Stimulated activated naive CD8-positive, alpha-beta T cell treated with anti-CD3 and anti-CD28 coated beads, Interleukin-15, Interleukin-2, amounts not matched to agents 100 U/mL and 50 U/mL, for 24 hours (primary cell): ENCODE measurements at regions not wholly inside any gene's neighbourhood (a gene's known extent, or its start where the extent isn't known, plus 50 kb on each side); places are given as distances from the start of the nearest gene placed in this dataset.
A peak's percentile ranks its signal among the peaks of the same experiment; 100 is the strongest.
"Not testable (repeated sequence)": the region's sequence is repeated elsewhere in the genome, so short reads cannot be mapped to it uniquely, and the experiment has no call there.

Experiments used
- ATAC-seq: fragments of 150-1000 bp; cut with Tn5 transposase; one replicate; pipeline ENCODE4 v1.10.0; 2021
- DNase-seq: peaks from one replicate; pipeline ENCODE4 v3.0.0; 2021

DNA sequence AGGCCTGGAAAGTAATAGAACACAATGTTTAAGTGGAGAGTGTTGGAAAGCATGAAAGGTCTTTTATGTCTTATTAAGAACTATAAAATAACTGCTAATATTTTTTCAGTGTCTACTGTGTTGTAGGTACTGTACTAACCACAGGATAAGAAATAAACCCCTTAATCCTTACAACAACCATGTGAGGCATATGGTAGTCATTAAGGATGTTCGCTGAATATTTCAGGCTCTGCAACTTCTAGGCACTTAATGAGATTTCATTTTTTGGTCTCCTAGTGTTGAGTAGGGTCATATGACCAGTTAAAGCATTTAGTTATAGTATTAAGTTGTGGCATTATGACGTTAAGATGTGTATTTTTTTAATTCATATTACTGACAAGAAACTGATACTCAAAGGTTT, 346.6 kb upstream of the KCNH7 start:
- no peak for ATAC-seq

GRCh38 chr2:163182764-163183354, 344.3 kb upstream of the KCNH7 start:
- DNase-seq, result no peak
- ATAC-seq, result no peak

More for the DNA sequence above, 346.6 kb upstream of the KCNH7 start:
- no peak for DNase-seq

DNA sequence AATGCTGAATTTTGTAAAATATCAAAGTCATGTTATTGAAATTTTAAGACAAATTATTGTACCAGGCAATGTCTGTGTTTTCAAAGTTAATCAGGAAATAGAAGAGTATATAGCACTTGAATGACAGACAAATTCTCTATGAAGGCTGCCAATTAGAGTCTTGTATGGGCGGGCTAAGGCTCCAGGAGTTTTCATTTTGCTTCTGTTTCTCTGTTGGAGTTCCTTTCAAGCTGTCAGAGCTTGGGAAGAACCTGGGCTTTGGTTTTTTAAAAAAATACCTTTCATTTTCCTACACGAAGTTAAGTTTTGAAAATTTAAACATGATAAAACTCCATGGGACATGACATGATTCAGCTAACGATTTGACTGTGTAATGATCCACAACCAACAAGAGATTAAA, 339.0 kb upstream of the KCNH7 start:
- ATAC-seq, result no peak

GRCh38 chr2:163175294-163175693, 336.7 kb upstream of the KCNH7 start:
- no peak for ATAC-seq
- no peak for DNase-seq

More for the DNA sequence above, 339.0 kb upstream of the KCNH7 start:
- no peak for DNase-seq

DNA sequence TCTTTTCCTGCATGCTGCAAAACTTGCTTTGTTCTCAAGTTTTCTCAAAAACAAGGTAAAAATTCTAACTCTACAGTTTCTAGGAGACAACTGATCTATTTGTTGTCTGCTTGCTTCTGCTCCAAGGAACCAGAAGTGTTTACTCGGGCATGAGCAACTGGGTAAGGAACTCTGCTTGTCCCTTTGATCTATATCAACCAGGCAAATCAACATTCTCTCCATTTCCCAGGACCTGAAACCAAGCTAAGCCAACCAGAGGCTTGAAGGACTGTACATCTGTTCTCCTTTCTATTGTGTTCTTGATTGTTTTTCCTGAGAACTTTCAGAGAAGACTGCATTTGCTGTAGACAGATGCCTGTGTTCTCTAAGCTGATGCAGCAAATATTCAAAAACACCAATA, 335.0 kb upstream of the KCNH7 start:
- no peak for DNase-seq
- ATAC-seq, result no peak

- DNase-seq (no peak), ATAC-seq (no peak)
These were observed 333.4 kb upstream of the KCNH7 start for GRCh38 chr2:163171786-163172530.

DNA sequence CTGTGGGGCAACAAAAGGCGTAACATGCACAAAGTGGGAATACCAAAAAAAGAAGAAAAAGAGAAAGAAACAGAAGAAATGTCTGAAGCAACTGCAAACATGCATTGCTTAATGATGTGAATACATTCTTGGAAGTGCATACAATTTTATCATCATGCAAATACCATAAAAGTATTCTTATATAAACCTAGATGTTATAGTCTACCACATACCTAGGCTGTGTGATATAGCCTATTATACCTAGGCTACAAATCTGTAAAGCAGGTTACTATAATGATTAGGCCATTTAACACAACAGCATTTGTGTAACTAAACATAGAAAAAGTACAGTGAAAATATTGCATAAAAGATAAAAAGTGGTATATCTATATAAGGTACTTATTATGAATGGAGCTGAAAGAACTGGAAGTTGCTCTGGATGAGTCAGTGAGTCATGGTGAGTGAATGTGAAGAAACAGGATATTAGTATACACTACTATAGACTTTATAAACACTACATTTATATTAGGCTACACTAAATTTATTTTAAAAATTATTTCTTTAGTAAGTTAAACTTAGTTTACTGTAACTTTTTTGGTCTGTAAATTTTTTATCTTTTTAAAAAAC, 319.4 kb upstream of the KCNH7 start:
- ATAC-seq, result no peak
- no peak for DNase-seq

GRCh38 chr2:163157411-163157810, 318.8 kb upstream of the KCNH7 start:
- DNase-seq (no peak), ATAC-seq (no peak)

GRCh38 chr2:163155925-163156324, 317.4 kb upstream of the KCNH7 start:
- DNase-seq, result no peak
- no peak for ATAC-seq

DNA sequence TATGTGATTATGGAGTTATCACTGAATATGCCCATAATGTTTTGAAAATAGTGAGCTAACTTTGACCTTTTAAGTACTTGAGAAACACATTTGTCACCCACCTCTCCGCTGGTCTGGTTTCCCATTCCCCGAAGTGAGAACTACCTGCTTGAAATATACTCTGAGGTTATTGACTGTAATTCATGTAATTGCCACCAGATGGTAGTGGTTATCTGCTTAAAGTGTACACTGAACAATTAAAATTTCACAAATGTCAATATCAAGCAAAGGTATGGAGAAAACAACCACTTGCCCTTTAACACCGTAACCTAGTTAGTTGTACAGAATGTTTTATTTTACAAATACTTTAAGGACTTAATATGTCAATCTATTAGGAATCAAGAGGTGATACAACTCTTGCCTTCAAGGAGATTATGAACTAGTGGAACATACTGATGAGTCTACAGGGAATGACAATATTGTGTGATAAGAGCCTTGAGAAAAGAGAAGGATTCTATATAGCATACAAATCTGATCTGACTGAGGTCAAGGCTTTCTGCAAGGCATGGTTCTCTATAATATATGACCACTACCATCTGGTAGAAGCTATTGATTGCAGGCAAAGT, 316.8 kb upstream of the KCNH7 start:
- DNase-seq (no peak), ATAC-seq (peak; percentile 49)

DNA sequence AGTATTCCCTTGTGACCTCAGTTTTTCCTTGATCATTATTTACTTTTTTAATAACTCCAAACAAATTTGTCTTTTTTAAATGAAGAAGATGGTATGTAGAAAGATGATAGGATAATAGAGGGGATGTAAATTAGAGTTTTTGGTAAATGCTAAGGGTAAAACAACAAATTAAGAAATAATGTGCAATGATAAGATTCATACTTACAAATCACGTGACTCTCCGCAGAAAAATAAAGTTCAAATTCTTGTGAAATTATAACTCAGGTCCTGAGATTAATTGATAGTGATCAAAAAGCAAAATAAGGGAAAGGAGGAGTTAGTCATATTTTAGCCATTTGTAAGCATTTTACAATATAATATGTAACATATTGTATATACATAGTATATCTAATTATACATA, 304.1 kb upstream of the KCNH7 start:
- DNase-seq (no peak), ATAC-seq (no peak)

DNA sequence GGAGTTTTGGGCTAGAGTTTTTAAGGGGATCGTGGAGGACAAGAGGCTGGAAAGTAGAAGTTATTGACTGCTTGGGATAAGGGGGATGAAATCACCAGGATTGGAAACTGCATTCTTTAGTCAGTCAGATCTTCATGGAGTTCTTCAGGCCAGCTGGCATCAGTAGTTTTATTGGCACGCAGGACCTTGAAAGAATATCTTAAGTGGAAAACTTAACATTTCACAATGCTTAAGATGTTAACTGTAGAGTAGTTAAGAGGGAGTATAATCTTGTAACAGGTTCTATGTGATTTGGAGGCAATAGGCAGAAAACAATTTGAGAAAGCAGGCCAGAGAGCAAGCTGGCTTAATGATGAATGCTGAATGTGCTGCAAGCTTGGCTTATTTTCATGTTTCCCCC, 300.4 kb upstream of the KCNH7 start:
- no peak for ATAC-seq
- no peak for DNase-seq

GRCh38 chr2:163135256-163135655, 296.7 kb upstream of the KCNH7 start:
- no peak for ATAC-seq
- no peak for DNase-seq

- DNase-seq (no peak), ATAC-seq (no peak)
These were observed 295.0 kb upstream of the KCNH7 start for GRCh38 chr2:163133602-163134001.

DNA sequence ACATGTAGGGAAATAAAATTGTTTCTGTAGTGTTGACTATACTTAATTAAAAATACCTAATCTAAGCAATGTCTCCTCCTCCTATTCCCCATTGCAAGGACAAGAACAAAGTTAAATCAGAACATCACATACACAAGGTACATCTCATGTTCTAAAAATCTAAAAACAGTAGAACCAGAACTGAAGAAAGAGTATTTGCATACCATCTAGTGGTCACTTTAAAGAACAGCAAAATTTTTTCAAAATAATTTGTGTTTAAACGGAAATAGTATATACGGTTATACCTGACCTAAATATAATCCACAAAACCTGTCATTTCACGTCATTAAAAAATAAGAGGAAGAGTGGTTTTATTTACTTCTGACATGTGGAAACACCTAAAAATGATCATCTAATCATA, 294.3 kb upstream of the KCNH7 start:
- DNase-seq (no peak), ATAC-seq (no peak)

GRCh38 chr2:163132207-163132606, 293.6 kb upstream of the KCNH7 start:
- not testable (repeated sequence) for DNase-seq

GRCh38 chr2:163123526-163123925, 285.0 kb upstream of the KCNH7 start:
- ATAC-seq (no peak), DNase-seq (no peak)

More at GRCh38 chr2:163132207-163132606, 293.6 kb upstream of the KCNH7 start:
- ATAC-seq, result not testable (repeated sequence)

DNA sequence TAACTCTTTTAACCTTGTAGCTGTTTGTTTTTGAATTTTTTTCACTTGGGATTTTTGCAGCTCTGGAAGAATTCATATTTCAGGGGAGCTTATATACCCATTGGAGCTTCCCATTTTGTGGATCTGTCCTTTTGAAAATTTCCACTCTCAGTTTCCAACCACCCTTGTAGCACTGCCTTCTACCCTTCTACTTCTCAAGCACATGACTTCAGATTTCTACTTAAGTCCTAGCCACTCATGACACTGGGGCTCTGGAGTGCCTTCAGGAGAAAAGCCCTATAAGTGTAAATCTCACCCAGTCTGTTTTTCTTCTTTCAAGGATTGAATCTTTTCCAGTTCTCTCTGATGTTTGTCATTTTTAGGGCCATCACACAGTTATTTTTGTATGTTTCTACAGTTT, 283.7 kb upstream of the KCNH7 start:
- DNase-seq, result no peak
- ATAC-seq, result no peak

- DNase-seq (no peak), ATAC-seq (no peak)
These were observed 282.9 kb upstream of the KCNH7 start for GRCh38 chr2:163121483-163121882.

- DNase-seq, result no peak
- ATAC-seq, result no peak
These were observed 281.4 kb upstream of the KCNH7 start for GRCh38 chr2:163119966-163120365.

DNA sequence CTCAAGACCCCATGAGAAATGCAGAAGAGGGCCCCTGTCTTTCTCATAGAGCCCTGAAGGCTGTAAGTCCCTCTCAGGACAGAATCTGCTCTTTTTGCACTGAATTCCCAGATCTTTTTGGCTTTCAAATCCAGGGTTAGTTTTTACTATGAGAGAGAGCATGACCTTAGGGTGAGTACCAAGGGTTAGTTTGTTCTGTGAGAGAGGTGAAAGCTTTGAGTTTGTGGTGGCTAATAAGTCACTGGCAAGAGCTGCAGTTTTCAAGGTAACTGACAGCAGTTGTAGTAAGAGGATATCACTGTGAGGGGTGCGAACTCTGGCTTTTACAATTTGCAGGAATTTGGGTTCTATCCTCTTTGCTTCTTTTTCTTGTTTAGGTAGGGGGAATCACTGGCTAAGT, 248.4 kb upstream of the KCNH7 start:
- ATAC-seq, result no peak
- no peak for DNase-seq

DNA sequence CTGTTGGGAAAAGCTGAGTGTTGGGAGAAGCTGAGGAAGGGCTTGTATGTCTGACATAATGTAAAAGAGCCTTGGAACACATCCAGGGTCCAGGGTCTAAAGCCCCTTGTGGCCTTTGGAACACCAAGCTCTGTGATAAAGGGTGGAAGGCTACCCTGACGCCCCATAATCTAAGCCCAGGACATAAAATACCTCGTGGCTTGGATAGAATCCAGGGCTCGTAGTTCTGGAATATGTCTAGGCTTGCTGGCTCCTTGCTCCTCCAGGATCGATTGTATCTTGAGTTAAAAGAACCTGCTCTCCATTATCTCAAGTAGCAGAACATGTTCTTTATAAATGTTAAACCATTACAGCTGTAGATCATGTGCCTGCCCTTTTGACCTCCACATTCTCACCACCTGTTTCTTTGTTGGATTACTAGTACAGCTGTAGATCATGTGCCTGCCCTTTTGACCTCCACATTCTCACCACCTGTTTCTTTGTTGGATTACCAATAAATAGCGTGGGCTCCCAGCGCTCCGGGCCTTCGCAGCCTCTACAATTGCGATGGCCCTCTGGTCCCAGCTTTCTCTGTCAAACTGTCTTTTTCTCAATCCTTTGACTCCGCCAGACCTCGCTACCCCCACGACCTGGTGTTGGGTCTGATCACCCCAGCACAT, 246.9 kb upstream of the KCNH7 start:
- ATAC-seq, DNase-seq: not testable (repeated sequence)

DNA sequence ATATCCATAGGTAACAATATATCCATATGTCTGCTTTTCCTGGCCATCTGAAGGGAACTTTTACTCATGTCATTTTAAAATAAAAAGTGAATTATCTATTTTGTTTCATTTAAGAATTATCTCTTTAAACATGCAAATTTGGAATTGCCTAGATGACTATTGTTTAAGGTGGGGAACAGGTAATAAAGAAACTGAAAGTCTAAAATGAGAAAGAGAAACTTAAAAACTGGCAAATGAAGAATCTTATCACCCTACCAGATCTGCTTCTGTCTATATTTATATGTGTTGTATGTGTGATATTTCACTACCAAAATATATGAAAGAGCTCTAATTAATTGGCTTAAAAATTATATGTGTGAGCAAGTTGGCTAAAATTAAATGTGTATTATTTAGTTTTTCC, 243.2 kb upstream of the KCNH7 start:
- DNase-seq (no peak), ATAC-seq (no peak)
